SHP77 treated with DMSO at 0.1 percent for 48 hours (cell line): ENCODE measurements at regions not wholly inside any gene's neighbourhood (a gene's known extent, or its start where the extent isn't known, plus 50 kb on each side); places are given as distances from the start of the nearest gene placed in this dataset.
A peak's percentile ranks its signal among the peaks of the same experiment; 100 is the strongest.
"Not testable (repeated sequence)": the region's sequence is repeated elsewhere in the genome, so short reads cannot be mapped to it uniquely, and the experiment has no call there.

Experiments
- DNase-seq: peaks from one replicate; lab custom pipeline; 2025; lab: John Stamatoyannopoulos, UW

DNA sequence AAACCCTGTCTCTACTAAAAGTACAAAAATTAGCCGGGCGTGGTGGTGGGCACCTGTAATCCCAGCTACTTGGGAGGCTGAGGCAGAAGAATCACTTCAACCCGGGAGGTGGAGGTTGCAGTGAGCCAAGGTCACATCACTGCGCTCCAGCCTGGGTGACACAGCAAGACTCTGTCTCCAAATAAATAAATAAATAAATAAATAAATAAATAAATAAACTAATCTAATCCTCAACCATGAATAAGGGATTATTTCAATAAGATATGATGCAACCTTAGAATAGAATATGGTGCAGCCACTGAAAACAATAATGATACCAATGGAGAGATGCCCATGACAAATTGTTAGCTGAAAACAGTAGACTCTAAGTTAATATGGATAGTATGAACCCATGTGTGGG lies 270.0 kb downstream of the MEX3B start:
- not testable (repeated sequence) for DNase-seq

DNA sequence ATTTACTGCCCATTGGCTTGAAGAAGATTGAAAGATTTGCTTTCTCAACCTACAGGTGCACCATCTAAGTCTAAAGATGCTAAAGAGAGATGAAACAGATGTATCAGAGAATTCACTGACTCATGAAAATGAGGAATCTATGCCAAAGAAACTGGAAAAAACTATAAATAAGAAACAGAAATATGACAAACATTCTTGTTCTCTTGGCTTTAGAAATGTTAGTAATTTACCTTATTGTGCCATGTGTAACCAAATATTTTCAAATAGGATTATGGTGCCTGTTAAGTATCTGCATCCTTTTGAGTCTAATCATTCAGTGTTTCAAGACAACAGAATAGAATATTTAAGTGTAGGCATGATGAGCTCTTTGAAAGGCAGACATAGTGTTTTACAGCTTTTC lies 271.5 kb downstream of the MEX3B start:
- no peak for DNase-seq

DNA sequence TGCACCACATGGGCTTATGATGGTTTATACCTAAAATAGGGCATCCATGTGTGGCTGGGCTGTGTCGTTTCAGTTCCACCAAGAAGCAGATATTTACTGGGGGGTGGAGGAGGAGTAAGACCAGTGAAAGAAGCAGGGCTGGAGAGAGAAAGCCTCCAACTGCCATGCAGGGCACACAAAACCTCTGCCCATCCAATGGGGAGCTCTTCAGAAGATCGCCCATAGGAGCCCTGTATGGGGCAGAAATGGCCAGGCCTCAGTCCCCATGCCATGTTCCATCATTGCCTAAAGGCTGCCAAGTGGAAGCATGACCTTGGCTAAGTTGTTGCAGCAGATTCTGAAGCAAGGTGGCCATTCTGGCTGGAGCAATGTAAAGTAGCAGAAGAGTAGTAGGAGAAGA lies 277.0 kb downstream of the MEX3B start:
- DNase-seq, result no peak

DNA sequence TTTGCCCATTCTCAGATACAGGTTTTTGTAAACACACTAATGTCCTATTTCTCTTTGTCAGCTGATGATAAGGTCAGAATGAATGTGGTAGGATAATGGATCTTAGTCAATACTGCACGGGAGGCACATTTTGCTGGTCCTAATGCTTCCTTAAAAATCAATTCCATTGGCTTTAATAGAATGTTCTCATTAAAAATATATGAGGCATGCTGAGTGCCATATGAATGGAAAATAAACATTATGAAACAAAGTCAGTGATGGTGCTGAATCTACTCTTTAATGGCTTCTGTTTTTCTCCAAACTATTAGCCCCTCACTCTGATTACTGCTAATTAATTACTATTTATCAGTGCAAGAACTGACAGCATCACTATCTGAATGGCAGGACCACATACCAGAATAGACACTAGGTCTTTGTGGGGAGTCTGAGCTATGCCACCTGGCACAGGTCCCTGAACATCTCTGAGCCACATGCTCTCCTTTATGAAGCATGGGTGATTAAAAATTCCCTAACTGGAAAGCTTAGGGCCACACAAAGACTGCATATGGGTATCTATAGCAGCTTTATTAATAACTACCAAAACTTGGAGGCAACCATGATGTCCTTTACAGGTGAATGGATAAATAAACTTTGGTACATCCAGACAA lies 278.9 kb downstream of the MEX3B start:
- no peak for DNase-seq

DNA sequence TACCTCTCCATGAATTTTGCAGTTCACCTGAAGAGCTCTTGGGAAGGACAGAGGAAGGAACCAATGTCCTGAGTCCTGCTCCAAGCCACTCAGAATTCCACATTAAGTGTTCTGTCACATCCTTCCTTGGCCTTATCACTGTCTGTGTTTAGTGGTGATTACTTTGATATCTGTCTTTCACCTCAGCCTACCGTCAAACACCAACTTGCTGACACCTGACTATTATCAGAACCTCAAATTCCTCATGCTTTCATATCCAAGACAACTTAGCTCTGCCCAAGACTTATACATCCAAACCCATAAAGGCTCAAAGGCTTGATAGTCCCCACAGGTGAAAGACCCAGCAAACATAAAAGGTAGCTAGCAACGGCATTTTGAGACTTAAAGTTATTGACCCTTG lies 280.0 kb downstream of the MEX3B start:
- DNase-seq, result no peak

DNA sequence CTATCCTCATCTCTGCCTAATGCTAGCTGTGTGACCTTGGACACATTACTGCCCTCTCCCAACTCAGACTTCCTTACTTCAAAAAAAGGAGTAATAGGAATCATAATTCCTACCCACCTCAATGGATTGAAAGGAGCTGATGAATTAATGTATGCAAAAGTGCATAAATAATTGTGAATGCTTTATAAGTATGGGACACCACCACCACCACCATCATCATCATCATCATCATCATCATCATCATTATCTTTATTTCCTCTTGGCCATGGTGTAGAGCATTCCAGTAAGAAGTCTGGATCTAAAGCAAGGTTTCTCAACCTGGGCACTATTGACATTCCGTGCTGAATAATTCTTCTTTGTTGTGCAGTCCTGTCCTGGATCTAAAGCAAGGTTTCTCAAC lies 282.5 kb downstream of the MEX3B start:
- no peak for DNase-seq

DNA sequence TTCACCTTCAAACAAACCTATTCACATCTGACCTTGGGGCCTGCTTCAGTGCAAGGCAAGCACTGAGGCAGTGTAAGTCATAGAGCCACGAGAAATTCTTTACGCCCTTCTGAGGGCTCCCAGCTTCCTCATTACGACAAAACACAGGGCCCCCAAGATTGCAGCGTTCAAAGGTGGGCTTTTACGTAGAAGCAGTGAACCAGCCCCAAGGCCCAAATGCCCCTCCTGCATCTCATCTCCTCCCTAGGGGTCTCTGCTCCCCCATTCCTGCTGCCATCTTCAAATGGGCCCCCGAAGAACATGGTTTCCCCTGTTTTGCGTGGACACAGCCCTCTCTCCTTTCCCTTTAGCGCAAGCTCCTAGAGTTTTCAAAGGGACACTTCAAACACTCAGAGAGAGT lies 285.1 kb downstream of the MEX3B start:
- no peak for DNase-seq

DNA sequence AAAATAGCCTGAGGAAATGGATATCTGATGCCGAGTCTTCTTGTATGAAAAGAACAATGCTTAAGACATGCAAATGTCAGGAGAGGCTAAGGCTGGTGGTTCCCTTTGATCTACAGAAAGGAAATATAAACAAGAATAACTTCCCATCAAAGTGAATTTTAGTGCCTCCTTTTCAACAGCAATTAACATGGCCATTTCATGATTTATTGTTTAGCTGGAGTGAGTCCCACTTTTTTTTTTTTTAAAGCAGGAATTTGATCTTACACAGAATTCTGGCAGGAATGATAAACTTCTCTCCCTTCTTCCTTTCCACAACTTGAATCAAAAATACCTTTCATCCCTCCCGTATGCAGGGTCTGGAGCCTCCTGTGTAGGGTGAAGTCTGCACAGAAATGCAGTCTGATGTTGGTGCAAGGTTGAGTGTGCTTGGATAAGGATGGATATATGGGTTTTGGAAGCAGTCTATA lies 287.0 kb downstream of the MEX3B start:
- no peak for DNase-seq

DNA sequence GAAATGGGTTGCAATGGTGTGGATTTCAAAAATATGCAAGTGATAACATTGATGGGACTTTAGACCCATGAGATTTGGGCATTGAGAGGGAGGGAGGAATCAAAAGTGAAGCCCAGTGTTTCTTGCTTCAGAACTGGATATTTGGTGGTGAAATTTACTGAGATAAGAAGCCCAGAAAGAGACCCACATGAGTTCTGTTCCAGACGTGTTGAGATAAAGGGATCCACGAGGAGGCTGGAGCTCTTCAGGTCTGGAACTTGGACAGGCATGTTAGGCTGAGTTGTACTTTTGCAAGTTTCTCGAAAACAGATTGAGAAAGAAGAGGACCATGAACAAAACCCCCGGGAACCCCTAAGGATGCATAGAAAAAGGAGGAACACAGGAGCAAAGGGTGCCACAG lies 290.2 kb downstream of the MEX3B start:
- DNase-seq, result no peak

DNA sequence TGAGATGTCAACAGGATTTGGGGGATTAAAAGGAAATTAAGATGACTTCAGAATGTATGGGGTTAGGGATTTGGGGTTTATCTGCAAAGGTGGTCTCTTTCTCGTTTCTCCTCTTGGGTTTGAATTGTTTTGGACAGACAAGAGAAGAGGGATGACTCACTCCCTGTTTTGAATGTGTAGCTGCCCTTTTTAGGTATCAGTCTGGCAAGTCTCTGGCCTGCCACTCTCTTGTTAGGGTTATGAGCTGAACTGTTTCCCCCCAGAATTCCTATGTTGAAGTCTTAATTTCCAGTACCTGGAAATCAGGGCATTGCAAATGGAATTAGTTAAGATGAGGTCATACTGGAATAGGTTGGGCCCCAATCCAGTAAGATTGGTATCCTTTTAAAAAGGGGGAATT lies 291.7 kb downstream of the MEX3B start:
- no peak for DNase-seq

DNA sequence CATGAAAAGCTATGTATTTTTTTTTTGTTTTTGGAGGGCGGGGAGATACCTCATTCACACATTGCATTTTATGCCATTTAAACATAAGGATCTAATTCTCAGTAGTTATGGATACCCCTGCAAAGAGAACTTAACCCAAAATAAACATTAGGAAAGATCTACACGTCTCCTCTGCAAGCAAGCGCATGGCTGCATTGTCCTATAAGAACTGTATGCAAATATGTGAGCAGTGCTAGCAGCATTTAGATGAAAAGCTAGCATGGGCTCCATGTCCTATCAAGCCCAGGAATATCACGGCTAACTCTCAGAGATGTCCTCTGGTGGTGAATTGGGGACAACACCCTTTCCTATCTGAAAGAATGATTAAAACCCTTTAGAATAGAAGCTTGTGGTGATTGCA lies 292.8 kb downstream of the MEX3B start:
- DNase-seq, result peak; percentile 21

DNA sequence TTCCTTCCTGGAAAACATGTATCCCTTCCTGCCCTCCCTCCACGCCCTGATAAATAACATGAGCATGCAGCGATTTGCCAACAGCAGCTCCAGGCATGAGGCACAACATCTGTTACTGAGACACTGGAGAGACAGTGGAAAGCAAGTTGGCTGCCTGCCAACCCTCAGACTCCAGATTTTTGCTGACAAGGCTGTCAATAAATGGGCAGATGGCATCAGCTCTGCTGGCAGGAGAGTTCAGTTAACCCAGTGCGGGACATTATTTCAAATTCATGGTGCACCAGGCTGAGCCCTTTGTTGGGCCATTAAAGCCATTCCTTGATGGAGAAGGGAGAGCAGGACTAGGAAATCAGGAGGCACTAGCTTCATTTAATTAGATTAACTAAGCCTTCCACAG lies 293.3 kb downstream of the MEX3B start:
- DNase-seq, result peak; percentile 91

DNA sequence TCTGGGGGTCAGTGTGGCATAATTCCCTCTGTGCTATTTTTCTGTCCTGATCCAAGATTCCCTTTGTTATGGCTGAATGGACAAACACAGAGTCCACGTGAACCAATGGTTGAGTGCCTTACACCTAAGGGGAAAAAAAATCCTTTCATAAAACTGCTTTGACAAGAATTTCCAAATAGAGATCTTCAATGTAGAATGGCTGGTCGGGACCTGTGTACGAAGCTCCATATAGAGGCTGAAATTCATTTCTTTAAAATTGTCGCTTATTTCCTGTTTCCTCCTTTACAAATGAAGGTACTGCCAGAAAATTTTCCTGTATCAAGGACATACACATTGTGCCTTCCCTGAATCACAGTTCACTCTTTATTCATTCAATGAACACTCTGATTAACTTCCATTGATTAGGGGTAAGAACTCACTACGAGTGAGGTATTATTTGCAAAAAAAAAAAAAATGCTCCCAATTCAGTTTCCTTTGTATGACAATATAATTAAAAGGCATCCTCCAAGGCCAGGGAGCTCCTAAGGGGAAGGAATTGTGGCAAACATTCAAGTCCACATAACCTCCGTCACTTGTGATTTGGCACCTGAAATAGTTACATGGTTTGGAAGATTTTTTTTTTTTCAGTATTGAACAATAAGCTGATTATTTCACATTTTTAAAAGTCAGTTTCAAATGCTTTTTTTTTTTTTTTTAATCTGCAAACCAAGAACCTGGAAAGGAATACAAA lies 293.8 kb downstream of the MEX3B start:
- DNase-seq, result no peak

DNA sequence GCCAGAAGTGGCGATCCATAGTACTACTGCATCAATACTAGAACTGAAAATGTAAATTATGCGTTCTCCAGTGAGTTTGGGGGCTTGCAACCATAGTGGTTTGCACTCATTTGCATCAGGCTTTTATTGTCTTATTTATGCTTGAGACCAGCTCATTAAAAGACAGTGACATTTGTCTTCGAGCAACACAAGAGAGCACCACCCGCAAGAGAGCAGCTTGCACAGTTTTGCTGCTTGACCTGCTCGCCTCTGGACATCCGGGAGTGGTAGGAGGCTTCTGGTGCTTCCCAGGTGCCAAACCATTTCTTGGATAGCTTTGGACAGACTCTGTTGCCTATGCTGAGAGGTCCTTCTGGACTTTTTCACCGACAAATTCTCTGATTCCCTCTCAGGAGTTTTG lies 294.6 kb downstream of the MEX3B start:
- DNase-seq, result no peak

DNA sequence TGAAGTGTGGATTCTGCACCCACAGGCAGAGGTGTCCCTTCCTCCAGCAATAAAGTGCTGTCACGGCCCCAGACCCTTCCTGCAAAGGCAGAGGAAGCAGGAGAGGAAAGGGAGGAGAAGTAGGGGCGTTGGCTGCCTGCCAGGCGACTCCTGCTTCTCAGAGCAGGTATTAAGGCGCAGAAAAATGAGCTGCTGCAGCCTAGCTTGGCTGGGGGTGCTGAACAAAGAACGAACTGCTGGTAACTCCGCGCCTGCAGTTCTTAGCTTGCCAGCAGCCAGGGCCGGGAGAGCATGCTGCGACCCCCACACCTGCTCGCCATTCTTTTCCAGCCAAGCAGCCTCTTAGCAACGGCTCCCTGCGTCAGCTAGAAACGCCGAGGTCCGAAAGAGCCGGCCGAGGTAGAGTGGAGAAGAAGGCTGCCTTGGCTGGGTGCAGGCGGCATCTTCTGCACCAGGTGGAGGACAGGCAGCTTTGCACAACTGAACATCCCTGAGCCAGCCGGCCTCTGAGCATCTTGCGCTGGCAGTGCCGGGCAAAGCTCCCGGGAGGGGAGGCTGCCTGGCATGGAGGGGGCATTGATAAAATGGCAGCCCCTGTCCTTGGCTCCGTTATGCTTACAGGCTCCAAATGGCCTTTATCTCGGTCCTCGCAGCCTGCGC lies 296.0 kb downstream of the MEX3B start:
- no peak for DNase-seq

DNA sequence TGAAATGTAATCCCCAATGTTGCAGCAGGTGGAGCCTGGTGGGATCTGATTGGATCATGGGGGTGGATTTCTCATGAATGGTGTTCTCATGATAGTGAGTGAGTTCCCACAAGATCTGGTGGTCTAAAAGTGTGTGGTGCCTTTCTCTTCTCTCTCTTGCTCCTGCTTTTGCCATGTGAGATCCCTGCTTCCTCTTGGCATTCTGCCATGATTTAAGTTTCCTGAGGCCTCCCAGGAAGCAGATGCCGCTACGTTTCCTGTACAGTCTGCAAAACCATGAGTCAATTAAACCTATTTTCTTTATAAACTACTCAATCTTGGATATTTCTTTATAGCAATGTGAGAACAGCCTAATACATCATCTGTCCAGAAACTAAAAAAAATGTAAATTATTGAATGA lies 298.3 kb downstream of the MEX3B start:
- DNase-seq, result no peak

DNA sequence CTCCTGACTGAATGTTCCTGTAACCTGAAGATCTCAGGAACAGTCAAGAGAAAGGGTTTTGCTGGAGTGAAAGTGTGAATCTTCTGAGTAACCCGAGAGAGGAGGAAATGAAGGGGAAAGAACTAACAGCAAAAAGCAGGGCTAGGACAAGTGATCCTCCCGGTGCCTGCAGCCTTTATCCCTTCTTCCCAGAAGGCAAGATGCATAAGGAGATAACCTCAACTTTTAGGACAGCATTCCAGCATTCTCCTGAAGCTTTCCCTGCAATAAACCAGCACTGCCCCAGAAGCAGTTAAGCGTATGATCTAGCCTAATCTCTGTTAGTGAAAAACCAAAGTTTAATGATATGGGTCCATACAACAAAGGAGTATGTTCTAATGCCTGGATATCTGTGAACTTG lies 298.8 kb downstream of the MEX3B start:
- no peak for DNase-seq

DNA sequence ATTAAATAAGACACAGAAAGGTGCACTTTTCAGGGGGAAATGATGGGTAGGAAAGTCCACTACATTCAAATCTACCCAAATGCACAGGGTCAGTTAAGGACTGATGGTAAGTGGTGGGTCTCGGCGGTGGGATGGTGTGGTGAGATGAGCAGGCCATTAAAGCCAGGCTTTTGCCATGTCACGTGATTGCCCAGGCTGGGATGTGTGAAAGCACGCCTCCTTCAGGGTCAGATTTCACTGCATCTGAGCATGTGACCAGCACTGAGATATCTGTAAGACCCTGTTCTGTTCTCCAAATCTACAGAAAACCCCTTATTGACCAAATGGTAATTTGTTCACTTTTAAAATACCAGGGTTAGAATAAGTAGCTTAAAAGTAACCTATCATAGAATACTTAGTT lies 301.5 kb downstream of the MEX3B start:
- DNase-seq, result no peak

DNA sequence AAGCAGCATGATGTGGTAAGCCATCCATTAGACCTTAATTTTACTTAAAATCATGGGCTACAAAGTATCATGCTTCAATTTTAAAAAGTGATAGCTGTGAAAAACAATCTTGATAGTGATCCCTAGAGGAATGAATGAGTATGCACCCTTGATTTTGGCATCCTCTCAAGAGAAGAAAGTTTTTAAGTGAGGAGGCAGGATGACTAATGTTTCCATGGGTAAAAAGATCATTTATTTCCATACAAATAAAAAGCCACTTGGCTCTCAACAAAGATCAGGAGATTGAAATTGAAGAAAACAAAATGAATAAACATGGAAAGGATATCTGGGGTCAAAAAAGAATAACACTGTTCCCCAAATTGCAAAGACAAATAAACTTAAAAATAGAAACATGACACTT lies 305.4 kb downstream of the MEX3B start:
- DNase-seq, result no peak

DNA sequence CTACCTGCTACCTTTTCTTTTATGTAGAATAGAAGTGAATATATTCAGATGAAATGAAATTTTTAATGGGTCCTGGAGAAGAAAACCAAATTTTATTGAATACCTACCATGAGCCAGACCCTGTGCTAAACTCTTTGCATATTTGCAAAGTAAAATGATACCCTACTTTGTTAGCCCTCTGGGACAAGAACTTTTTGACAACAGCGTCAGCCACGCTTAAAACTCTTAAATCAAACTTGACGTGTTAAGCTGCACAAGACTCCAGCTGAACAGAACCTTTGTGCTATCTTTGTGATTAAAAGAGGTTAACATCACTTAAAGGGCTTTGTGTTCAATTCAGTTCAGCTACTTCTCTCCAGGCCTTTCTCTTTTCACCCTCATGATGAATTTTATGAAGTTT lies 316.5 kb downstream of the MEX3B start:
- no peak for DNase-seq

DNA sequence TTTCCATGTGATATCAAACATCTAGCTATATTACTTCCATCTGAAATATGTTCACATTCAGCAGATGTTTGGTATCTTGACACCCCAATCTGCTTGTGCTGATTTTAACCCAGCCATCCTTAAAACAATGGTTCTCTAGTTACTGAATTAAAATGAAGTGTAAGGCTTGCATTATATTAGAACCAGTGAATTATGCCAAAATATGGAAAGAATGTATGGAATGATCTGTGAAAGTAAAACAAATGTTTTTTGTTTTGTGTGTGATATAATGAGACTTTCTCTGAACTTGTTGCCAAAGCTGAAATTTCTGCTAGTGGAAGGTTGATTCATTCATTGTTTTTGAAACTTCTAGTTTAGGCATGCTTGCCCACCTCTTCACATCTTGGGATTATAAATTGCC lies 317.1 kb downstream of the MEX3B start:
- no peak for DNase-seq

DNA sequence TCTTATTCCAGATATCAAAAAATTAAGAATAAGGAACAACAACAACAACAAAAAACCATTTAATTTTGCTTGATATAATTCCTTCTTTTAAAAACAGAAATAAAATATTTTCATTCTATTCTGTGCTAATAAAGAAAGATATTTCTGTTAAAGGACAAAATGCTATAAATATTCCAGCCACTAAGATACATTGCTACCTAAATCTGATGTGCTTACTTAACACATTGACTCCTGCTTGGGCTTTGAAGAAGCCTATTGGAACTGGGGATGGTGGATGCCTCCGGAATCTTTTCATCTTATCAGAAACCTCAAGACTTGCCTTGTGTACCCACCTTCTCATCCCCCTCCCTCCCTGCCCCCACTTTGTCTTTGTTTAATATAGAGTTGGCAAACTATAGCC lies 320.2 kb downstream of the MEX3B start:
- DNase-seq, result no peak

DNA sequence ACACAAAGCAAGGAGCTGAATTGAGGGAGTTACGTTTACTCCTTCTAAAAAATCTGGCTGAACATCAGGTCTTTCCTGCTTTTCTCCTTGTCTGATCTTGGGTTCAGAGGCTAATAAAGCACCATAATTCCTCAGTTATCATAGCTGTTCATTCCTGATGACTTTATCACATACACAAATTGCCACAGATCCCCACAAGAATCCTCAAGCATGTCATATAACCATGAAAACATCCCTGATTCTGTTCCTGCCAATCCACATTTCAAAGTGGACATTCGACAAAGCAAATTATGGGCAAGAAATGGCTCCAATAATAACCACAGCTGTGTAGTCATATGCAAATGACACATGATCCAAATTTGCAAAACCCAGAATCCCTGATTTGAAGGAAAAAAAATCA lies 321.3 kb downstream of the MEX3B start:
- DNase-seq, result no peak

DNA sequence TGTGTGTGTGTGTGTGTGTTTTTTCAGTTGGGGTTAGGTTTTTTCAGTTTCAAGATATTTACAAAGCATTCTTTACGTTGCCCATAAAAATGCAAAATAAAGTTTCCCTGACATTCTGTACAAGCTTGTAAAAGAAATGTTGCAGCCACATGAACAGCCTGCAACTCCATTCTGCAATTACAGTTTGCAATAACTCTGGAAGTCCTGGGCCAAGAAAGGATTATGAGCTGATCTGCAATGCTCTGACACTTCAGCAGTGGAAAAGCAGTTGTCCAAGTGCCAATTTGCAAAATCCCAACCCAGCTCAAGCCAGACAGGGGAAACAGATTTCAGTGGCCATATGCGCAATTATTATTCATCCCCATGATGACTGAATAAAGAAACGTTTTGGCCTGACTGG lies 322.1 kb downstream of the MEX3B start:
- DNase-seq, result no peak
